GM18511 (cell line): ENCODE measurements at regions not wholly inside any gene's neighbourhood (a gene's known extent, or its start where the extent isn't known, plus 50 kb on each side); places are given as distances from the start of the nearest gene placed in this dataset.

Experiments
- ATAC-seq: cut with Tn5 transposase; IDR thresholded peaks from one replicate; pipeline ENCODE4 v1.9.1; 2021; ENCODE audit warnings: mild to moderate bottlenecking, moderate library complexity; ENCODE audit not compliant: unreplicated experiment

DNA sequence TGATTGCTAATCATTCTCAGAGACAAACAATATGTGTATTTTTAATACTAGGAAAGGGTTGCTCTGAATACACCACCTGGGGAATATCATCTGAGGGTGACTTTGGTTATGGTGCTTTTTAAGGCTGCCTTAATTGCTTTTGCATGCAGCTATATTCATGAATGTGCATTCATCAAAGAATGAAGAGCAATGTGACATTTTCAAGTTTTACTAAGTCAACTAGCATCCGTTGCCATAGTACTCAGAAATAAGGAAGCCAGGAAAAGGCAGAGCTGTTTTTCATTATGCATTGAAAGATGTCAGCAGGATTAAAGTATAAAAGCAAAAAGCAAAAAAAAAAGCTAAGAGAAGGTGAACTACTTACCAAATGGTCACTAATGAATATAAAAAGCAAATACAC, 67.4 kb upstream of the PCDH18 start:
- no peak for ATAC-seq

DNA sequence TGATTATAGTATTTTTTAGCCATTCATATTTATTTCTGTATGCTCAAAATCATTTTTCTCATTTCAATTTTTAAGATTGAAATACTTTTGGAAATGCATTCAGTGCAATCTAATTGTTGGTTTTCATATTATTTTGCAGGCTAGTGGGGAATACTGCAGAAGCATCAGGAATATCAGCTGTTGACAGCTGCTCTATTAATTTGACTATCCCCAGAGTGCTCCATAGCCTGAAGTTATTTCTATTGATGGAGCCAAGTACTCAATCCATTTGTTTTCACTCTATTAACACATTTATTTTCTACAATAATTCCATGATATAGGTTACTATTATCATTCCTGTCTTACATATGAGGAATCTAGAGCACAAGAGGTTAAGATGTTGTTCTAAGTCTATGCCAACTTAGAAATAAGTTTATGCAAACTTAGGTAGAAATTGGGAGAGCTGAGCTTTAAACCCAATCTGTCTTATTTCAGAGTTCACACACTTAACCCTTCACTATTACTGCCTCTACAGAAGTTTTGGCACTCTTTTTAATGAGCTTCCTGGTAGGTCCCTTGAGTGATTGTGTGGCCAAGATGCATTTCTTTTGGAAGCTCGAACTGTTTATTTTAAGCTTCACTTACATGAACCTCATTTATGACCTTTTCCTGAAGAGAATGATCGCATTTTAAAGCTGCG, 65.6 kb upstream of the PCDH18 start:
- no peak for ATAC-seq

DNA sequence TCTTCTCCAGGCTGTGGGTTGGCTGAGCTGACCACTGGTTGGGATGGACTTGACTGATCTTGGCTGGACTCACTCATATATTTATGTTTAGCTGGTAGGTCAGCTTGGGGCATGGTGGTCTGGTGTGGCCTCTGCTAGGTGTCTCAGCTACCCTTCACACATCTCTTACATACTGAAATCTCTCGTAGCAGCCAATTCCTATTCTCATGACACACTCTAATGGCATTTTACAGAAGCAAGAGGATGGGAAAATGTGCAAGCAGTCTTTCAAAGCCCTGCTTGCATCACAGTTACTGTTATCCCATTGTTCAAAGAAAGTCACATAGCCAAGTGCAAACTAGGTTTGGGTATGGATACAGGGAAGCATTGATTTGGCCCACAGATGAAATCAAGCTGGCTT, 55.5 kb upstream of the PCDH18 start:
- no peak for ATAC-seq

DNA sequence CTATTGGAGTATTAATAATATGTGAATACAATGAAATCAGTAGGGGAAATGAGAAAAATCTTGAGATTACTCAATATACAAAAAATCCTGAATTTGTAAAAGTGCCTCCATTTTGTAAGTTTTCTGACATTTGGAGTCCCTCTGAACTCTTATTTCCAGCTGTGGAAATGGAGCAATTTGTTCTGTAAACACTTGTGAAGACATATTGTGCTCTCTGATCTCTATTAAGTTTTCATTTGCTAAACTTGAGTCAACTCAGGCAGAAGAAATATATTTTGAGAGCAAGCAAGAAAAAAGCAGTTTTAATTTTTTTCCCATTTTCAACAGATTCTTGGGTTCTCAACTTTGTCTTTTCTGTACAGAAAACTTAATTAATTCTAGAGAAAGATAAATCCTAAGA, 51.4 kb upstream of the PCDH18 start:
- no peak for ATAC-seq
